ENCODE measurements at regions not wholly inside any gene's neighbourhood (a gene's known extent, or its start where the extent isn't known, plus 50 kb on each side); places are given as distances from the start of the nearest gene placed in this dataset.

DNA sequence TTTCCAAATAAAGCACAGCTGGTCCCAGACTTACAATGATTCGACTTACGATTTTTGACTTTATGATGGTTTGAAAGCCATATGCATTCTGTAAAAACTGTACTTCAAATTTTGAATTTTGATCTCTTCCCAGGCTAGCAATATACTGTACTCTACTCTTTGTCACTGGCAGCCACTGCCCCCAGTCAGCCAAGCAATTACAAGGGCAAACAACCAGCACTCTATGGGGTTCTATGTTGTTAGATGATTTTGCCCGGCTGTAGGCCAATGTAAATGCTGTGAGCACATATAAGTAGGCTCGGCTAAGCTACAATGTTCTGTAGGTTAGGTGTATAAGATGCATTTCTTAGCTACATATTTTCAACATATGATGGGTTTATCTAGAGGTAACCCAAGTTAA lies 217.3 kb downstream of the RAB38 start:
- no peak overlapping the region for H3K4me3 ChIP-seq (ENCODE audit: low read depth, low read length)
- TF ChIP-seq, protein P1, sequence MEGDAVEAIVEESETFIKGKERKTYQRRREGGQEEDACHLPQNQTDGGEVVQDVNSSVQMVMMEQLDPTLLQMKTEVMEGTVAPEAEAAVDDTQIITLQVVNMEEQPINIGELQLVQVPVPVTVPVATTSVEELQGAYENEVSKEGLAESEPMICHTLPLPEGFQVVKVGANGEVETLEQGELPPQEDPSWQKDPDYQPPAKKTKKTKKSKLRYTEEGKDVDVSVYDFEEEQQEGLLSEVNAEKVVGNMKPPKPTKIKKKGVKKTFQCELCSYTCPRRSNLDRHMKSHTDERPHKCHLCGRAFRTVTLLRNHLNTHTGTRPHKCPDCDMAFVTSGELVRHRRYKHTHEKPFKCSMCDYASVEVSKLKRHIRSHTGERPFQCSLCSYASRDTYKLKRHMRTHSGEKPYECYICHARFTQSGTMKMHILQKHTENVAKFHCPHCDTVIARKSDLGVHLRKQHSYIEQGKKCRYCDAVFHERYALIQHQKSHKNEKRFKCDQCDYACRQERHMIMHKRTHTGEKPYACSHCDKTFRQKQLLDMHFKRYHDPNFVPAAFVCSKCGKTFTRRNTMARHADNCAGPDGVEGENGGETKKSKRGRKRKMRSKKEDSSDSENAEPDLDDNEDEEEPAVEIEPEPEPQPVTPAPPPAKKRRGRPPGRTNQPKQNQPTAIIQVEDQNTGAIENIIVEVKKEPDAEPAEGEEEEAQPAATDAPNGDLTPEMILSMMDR (conservative IDR thresholded peaks at IDR 0.05; ENCODE audit: low read depth, low read length): no peak
- DNase-seq (ENCODE audit: low read depth): no peak

DNA sequence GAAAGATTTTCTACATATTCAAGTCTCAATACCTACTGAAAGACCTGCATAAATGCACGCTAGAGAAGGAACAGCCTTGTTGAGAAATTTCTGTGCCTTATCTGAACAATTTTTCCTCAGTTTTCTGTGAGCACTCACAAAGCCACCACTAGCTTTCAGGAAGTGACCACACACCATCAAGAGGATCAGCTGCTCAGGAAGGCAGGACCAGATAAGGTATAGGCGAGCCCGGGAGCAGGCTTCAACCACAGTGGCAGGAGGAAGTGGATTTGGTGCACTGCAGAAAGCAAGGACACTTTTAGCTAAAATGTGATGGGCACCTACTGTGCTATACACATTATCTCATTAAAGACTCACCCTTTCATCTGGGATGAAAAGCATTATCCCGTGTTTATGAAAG lies 220.8 kb downstream of the RAB38 start:
- TF ChIP-seq, protein P1 (conservative IDR thresholded peaks at IDR 0.05; ENCODE audit: low read depth, low read length): no peak
- no peak overlapping the region for H3K4me3 ChIP-seq (ENCODE audit: low read depth, low read length)
- DNase-seq (ENCODE audit: low read depth): no peak

DNA sequence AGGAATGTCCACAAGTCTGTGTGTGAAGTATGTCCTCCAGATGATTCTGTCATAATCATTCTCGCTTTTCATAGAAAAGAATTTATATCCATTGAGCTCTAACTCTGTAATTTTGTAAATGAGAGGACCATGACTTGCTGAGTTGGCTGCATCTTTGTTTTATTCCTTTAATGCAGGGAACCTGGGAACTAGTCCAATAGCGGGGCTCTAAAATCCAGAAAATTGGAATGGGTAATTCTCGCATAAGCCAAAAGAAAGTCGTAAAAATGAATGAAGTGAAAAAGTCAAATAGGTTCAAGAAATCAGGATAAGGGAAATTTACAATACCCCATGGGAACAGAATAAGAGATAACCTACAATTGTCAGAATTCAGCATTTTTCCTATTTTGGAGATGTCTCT lies 232.5 kb downstream of the RAB38 start:
- H3K4me3 ChIP-seq (ENCODE audit: low read depth, low read length): no peak overlapping the region
- TF ChIP-seq, protein P1 (conservative IDR thresholded peaks at IDR 0.05; ENCODE audit: low read depth, low read length): no peak
- no peak for DNase-seq (ENCODE audit: low read depth)

DNA sequence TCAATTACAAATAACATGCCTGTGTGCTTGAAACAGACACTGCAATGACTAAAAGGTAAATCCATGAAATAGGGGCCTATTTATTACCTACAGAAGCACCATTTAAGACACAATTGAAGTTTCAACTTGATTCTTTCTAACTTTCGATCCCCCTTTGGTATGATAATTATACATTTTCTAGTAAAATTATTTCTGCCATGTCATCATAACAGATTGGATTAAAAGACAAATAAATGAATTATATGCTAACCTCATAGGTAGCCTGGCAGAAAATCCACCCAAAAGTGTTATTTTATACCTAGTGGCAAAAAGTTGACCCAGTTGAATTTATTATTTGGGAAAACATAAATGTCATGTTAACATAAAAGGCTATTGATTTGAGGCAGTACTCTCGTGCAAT lies 241.1 kb downstream of the RAB38 start:
- no peak for DNase-seq (ENCODE audit: low read depth)
- H3K4me3 ChIP-seq (ENCODE audit: low read depth, low read length): no peak overlapping the region
- TF ChIP-seq, protein P1 (conservative IDR thresholded peaks at IDR 0.05; ENCODE audit: low read depth, low read length): no peak

DNA sequence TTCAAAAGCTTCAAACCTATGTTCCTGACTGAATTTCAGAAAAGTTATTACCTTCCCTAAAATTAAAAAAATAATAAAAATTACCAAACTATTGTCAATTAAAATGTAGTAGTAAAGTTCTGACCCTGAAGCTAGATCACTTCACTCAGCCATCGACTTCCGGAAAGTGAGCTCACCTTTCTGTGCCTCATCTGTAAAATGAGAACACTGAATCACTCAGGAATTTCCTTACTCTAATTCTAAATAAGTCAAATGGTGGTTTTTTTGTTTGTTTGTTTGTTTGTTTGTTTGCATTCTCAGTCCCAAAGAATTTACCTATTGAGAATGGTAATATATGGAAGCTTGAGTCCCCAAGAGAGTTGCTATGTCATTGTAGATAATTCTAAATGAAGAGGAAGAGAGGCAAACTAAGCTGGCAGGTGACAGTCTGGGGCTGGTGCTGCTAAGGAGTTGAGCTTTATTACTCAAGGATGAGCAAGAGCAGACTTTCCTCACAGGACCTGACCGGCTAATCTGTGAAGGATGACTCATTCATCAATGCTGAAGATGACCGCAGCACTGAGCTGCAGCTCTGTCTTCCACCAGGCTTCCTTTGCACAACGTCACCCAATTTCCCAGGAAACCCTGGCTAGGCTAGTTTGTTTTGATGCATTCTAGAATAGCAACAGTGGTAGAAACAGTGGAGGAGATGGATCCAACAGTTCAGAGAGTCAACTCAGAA lies 248.8 kb downstream of the RAB38 start:
- DNase-seq (ENCODE audit: low read depth): peak; percentile 78
- H3K4me3 ChIP-seq (ENCODE audit: low read depth, low read length): no peak overlapping the region
- TF ChIP-seq, protein P1 (conservative IDR thresholded peaks at IDR 0.05; ENCODE audit: low read depth, low read length): no peak

DNA sequence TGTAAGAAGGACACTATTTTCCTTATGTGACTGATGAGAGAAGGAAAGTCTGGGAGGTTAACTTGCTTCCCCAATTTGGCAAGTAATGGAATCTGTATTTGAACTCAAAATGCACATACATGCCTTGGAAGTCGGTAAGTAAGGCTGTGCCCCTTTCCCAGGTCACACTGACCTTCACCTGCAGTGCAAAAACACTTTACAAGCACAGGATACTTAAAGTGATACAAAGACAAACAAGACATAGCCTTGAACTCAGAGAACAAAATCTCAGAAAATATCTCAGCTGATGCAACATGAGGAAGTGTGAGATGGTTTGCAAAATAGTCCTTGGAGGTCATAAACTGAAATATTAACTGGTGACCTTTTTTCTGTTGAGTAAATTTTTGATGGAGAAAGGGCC lies 251.1 kb downstream of the RAB38 start:
- DNase-seq (ENCODE audit: low read depth): no peak
- TF ChIP-seq, protein P1 (conservative IDR thresholded peaks at IDR 0.05; ENCODE audit: low read depth, low read length): no peak
- H3K4me3 ChIP-seq (ENCODE audit: low read depth, low read length): no peak overlapping the region

DNA sequence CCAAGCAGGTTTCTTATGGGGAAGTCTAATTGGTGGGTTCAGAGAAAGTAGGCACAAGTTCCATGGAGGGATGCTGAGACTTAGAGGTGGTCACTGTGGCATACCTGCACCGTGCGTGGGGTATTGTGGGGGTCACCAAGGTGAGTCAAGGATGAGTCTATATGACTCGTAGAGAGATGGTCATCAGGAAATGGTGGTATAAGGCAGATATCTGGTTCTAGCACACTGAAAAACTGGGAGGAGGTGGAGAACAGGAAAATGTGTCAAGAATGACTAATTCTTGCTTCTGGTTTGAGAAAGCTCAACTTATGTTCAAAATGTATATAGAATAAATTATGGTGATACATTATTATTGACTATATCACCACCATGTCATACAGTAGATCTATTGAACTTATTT lies 258.1 kb downstream of the RAB38 start:
- DNase-seq (ENCODE audit: low read depth): no peak
- H3K4me3 ChIP-seq (ENCODE audit: low read depth, low read length): no peak overlapping the region
- TF ChIP-seq, protein P1 (conservative IDR thresholded peaks at IDR 0.05; ENCODE audit: low read depth, low read length): no peak

Data from epithelial cell of proximal tubule (primary cell).